ENCODE measurements at regions not wholly inside any gene's neighbourhood (a gene's known extent, or its start where the extent isn't known, plus 50 kb on each side); places are given as distances from the start of the nearest gene placed in this dataset.
"Not testable (repeated sequence)": the region's sequence is repeated elsewhere in the genome, so short reads cannot be mapped to it uniquely, and the experiment has no call there.

- no peak for DNase-seq
These were observed 331.5 kb upstream of the CNTNAP2 start for GRCh38 chr7:145784809-145785780.

- not testable (repeated sequence) for DNase-seq
These were observed 335.2 kb upstream of the CNTNAP2 start for GRCh38 chr7:145781388-145781787.

- no peak for DNase-seq
These were observed 337.5 kb upstream of the CNTNAP2 start for GRCh38 chr7:145779140-145779539.

- no peak for DNase-seq
These were observed 341.8 kb upstream of the CNTNAP2 start for GRCh38 chr7:145774777-145775176.

GRCh38 chr7:145753004-145753403 is 363.6 kb upstream of the CNTNAP2 start:
- DNase-seq, result no peak

GRCh38 chr7:145737617-145738016 is 379.0 kb upstream of the CNTNAP2 start:
- DNase-seq, result no peak

GRCh38 chr7:145735061-145735460 is 381.5 kb upstream of the CNTNAP2 start:
- DNase-seq, result no peak

- no peak for DNase-seq
These were observed 384.1 kb upstream of the CNTNAP2 start for GRCh38 chr7:145732521-145732920.

GRCh38 chr7:145729691-145730090 is 386.9 kb upstream of the CNTNAP2 start:
- no peak for DNase-seq

- DNase-seq, result no peak
These were observed 398.5 kb upstream of the CNTNAP2 start for GRCh38 chr7:145718129-145718528.

- no peak for DNase-seq
These were observed 416.1 kb upstream of the CNTNAP2 start for GRCh38 chr7:145700488-145700887.

- no peak for DNase-seq
These were observed 417.9 kb upstream of the CNTNAP2 start for GRCh38 chr7:145698526-145699262.

GRCh38 chr7:145697412-145698107 is 419.0 kb upstream of the CNTNAP2 start:
- not testable (repeated sequence) for DNase-seq

GRCh38 chr7:145696071-145696470 is 420.5 kb upstream of the CNTNAP2 start:
- DNase-seq, result no peak

- no peak for DNase-seq
These were observed 424.2 kb upstream of the CNTNAP2 start for GRCh38 chr7:145692237-145692950.

GRCh38 chr7:145691377-145691914 is 425.2 kb upstream of the CNTNAP2 start:
- no peak for DNase-seq

GRCh38 chr7:145681646-145682045 is 435.0 kb upstream of the CNTNAP2 start:
- no peak for DNase-seq

GRCh38 chr7:145681159-145681558 is 435.4 kb upstream of the CNTNAP2 start:
- DNase-seq, result no peak

- no peak for DNase-seq
These were observed 450.9 kb upstream of the CNTNAP2 start for GRCh38 chr7:145665499-145666258.

GRCh38 chr7:145655666-145656065 is 460.9 kb upstream of the CNTNAP2 start:
- no peak for DNase-seq

GRCh38 chr7:145645135-145645515 is 471.5 kb upstream of the CNTNAP2 start:
- no peak for DNase-seq

All from stimulated activated CD4-positive, alpha-beta T cell treated with anti-CD3 and anti-CD28 coated beads, Interleukin-4, amount 100 ng/mL, for 24 hours (primary cell).